ENCODE measurements at regions not wholly inside any gene's neighbourhood (a gene's known extent, or its start where the extent isn't known, plus 50 kb on each side); places are given as distances from the start of the nearest gene placed in this dataset.

GRCh38 chr10:84921701-84922100, 593.3 kb downstream of the CCSER2 start:
- no peak for TF ChIP-seq CTCF (IDR thresholded peaks at IDR 0.05; ENCODE audit: low read depth, low read length, missing control alignments)
- H3K4me3 ChIP-seq (replicated peaks; ENCODE audit: low read depth, low read length), result no peak overlapping the region
- no peak for DNase-seq (ENCODE audit: extremely low read depth, low read depth)

- no peak overlapping the region for H3K4me3 ChIP-seq (replicated peaks; ENCODE audit: low read depth, low read length)
- DNase-seq (ENCODE audit: extremely low read depth, low read depth), result no peak
- no peak for TF ChIP-seq CTCF (IDR thresholded peaks at IDR 0.05; ENCODE audit: low read depth, low read length, missing control alignments)
These were observed 595.7 kb downstream of the CCSER2 start for GRCh38 chr10:84924131-84924530.

- no peak for DNase-seq (ENCODE audit: extremely low read depth, low read depth)
- H3K4me3 ChIP-seq (replicated peaks; ENCODE audit: low read depth, low read length), result no peak overlapping the region
- no peak for TF ChIP-seq CTCF (IDR thresholded peaks at IDR 0.05; ENCODE audit: low read depth, low read length, missing control alignments)
These were observed 597.1 kb downstream of the CCSER2 start for GRCh38 chr10:84925495-84925894.

GRCh38 chr10:84933402-84933801, 605.0 kb downstream of the CCSER2 start:
- H3K4me3 ChIP-seq (replicated peaks; ENCODE audit: low read depth, low read length), result no peak overlapping the region
- DNase-seq (ENCODE audit: extremely low read depth, low read depth), result no peak
- no peak for TF ChIP-seq CTCF (IDR thresholded peaks at IDR 0.05; ENCODE audit: low read depth, low read length, missing control alignments)

GRCh38 chr10:84935772-84936171, 607.4 kb downstream of the CCSER2 start:
- no peak for TF ChIP-seq CTCF (IDR thresholded peaks at IDR 0.05; ENCODE audit: low read depth, low read length, missing control alignments)
- H3K4me3 ChIP-seq (replicated peaks; ENCODE audit: low read depth, low read length), result no peak overlapping the region
- no peak for DNase-seq (ENCODE audit: extremely low read depth, low read depth)

- DNase-seq (ENCODE audit: extremely low read depth, low read depth), result no peak
- no peak for TF ChIP-seq CTCF (IDR thresholded peaks at IDR 0.05; ENCODE audit: low read depth, low read length, missing control alignments)
- no peak overlapping the region for H3K4me3 ChIP-seq (replicated peaks; ENCODE audit: low read depth, low read length)
These were observed 609.9 kb downstream of the CCSER2 start for GRCh38 chr10:84938117-84938905.

- DNase-seq (ENCODE audit: extremely low read depth, low read depth), result no peak
- TF ChIP-seq CTCF (IDR thresholded peaks at IDR 0.05; ENCODE audit: low read depth, low read length, missing control alignments), result no peak
- H3K4me3 ChIP-seq (replicated peaks; ENCODE audit: low read depth, low read length), result no peak overlapping the region
These were observed 615.2 kb downstream of the CCSER2 start for GRCh38 chr10:84943541-84943940.

Data from HFF-Myc (cell line).